GM08714 (cell line): ENCODE measurements at regions not wholly inside any gene's neighbourhood (a gene's known extent, or its start where the extent isn't known, plus 50 kb on each side); places are given as distances from the start of the nearest gene placed in this dataset.

Experiments
- H3K4me3 ChIP-seq: fragments of 200-500 bp; sonication (Bioruptor generic); 2 replicates; pipeline ENCODE4 v1.5.1; 2014; ENCODE audit warnings: mild to moderate bottlenecking, low read length, inconsistent platforms
- ZNF274 ChIP-seq: IDR thresholded peaks from 2 replicates; pipeline ENCODE4 v1.6.1; 2012; ENCODE audit warnings: mild to moderate bottlenecking, low read depth, low read length

DNA sequence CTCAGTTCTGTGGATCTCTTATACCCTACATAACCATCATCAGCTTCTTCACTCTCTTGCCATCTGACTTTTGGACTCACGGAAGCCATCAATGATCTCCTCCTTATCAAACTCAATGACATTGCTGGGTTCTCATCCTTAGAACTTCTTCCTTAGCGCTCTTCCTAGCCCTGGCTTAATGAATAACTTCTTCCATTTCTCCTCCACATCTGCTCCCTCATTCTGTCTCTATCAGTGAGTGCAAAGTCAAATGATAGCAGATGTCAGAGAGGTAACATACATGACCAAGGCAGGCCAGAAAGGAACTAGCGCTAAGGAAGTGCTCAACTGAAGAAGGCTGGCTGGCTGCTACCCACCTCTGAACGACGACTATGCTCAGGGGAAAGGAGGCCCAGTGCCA is 449.8 kb downstream of the COG6 start:
- no peak overlapping the region for H3K4me3 ChIP-seq
- TF ChIP-seq ZNF274: no peak

DNA sequence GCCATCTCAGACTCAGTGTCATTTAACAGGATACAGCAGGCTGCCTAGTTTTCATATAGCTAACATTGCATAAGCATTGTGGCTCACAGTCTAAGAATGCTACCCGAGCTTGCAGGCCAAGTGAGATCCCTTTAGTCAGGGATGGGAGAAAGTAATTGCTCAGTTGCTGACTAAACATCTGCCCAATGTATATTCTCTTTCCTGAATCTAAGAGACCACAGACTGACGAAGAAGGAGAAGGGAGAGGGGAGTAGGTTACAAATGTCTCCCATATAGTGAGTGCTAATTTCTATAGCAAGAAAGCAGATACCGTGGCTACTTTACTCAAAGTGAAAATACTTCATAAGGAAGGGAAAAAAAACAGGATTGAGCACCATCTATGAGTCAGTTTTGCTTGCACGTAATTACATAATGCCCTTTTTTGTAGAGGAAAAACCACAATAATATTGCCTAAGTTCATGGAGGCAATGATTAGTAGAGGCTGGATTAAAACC is 453.9 kb downstream of the COG6 start:
- TF ChIP-seq ZNF274: no peak
- H3K4me3 ChIP-seq: no peak overlapping the region

DNA sequence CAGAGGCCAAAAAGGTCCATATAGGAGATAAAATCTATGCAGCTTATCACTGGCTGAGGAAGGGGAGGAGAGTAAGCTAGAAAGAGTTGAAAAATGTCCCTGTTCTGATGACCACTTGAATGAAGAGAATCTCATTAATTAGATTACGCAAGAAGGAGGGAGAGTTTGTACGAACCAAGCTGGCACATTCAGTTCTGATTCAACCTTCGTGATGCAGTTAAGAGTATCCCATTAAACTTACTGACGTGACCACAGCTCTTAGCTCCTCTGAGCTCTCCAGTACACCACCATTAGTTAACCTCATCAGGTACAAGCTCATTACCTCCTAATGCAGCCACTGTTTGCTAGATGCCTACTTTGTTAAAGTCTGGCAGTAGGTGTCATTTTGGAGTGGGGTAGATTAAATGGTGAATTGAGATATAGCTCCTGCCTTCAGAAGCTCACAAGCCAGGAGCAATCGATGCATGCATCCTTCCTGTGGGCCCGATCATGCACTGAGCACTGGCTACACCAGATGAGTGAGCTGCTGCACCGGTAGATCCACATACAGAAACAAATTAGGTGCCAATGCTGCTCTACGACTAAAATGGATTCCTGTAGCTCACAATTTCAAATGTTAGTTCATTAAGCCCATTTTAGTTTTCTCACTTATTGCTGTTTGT is 458.3 kb downstream of the COG6 start:
- TF ChIP-seq ZNF274: no peak
- H3K4me3 ChIP-seq: no peak overlapping the region

DNA sequence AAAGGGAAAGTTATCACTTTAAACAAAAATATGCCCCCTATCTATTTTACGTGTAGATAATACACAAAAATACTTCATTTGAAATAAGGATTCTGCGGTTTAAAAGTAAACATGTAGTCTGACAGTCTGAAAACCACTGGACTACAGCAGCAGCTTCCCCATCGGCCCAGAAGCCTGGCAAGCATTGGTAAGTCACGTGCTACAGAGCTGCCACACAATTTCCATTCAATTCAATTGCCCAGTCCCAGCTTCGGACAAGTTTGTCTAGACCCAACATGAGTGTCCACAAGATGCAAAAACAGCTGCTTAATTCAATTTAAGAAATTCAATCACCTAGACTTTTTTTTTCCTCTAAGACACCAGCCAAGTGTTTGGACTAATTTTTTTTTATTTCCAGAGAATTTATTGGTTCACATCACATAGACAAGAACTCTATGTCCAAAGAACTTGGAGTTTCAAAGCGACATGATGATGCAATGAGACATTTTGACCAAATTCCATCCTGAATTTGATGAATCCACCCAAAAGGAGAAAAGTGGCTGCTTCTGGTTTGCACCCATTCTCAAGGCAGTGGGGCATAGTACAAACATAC is 458.9 kb downstream of the COG6 start:
- no peak overlapping the region for H3K4me3 ChIP-seq
- no peak for TF ChIP-seq ZNF274

DNA sequence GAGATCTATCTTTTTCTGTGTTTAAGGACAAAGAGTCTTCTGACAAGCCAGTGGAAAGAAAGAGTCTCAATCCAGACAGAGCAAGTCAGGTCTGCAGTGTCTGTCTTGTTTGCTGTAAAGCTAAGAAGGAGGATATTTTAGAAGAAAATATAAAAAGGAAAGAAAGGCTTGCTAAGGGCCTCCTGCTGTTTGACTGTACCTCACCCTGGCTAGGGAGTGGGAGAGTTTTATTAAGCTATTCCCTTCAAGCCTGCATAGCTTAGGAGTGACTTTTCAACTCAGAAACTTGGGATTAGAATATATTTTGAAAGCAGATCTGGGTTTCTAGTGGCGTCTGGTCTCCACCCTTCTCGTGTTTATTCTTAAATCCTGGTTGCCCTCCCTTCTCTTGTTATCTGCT is 460.0 kb downstream of the COG6 start:
- TF ChIP-seq ZNF274: no peak

DNA sequence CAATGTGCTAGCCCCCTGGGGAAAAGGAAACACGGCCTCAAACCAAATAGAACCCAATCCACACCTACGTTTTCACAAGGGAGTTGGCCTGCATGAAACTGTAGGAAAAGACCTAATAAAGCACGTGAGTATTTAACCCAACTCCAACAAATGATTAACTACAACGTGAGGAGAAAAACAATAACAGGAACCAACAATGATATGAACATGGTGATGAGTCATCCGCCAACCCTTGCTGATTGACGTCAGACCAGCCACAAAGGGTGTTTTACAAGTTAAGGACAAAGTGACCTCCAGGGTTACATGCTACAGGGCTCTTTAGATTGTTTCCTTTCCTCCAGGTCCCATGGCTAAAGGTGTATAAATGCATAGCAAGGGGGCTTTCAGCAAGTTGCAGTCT is 460.5 kb downstream of the COG6 start:
- H3K4me3 ChIP-seq: no peak overlapping the region
- no peak for TF ChIP-seq ZNF274

More for the DNA sequence above, 460.0 kb downstream of the COG6 start:
- no peak overlapping the region for H3K4me3 ChIP-seq

DNA sequence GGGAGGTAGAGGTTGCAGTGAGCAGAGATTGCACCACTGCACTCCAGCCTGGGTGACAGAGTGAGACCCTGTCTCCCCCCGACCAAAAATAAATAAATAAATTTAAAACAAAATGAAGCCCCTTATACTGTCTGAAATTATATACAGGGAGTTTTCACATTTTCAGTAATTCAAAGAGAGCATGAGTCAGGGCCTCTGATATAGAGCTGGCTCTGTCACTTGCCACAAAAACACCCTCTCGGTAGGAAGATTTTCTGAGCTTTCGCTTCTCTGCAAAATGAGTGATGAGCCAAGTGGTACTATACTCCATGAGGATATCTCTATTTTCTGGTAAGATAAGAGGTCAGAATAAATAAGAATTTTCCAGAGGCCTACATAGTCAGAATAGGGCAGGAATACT is 462.9 kb downstream of the COG6 start:
- no peak overlapping the region for H3K4me3 ChIP-seq
- no peak for TF ChIP-seq ZNF274

DNA sequence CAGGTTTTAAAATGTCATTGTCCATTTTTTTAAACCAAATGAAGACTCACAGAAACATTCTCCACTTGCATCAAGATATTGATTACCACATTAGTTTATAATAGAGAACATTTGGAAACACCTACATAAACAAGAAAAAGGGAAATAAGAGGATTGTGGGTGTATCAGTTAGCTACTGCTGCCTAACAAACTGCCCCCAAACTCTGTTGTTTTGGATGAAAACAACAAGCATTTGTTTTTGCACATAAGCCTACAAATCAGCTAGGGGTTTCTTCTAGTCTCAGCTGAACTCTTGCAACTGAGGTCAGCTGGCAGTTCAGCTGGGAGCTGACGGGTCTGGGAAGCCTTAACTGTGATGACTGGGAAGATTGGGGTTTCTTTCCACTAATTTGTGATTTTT is 464.4 kb downstream of the COG6 start:
- no peak overlapping the region for H3K4me3 ChIP-seq
- no peak for TF ChIP-seq ZNF274

DNA sequence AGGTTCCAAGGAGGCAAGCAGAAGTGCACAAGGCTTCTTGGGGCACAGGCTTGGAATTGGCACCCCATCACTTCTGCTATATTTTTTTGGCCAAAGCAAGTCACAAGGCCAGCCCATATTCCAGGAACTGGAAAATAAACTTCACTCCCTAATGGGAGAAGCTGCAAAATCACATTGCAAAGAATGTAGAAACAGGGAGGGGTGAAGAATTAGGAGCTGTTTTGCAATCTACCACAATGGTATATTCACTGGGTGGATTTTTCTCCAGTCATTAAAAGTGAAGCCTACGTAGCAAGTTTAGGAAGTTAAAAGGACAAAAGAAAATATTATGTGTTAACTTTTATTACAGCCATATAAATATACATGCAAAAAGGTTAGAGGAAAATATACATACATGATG is 464.8 kb downstream of the COG6 start:
- no peak overlapping the region for H3K4me3 ChIP-seq
- TF ChIP-seq ZNF274: no peak

DNA sequence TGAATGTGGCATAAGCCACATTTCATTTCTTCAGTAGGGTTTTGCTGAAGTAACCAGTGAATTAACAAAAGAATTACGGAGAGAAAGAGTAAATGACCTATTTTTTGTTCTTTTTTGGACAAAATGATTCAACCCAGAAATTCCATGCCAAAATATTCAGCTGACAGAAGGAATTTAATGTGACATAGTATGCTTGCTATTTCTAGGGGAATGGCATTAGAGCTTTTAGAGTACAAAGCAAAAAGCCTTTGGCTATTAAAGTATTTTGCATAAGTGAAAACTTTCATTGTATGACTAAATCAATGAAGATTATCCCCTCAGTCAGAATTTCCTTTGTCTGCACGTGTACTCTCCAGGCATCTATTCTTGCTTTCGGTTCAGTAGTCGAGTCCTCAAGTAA is 465.3 kb downstream of the COG6 start:
- H3K4me3 ChIP-seq: no peak overlapping the region
- TF ChIP-seq ZNF274: no peak

DNA sequence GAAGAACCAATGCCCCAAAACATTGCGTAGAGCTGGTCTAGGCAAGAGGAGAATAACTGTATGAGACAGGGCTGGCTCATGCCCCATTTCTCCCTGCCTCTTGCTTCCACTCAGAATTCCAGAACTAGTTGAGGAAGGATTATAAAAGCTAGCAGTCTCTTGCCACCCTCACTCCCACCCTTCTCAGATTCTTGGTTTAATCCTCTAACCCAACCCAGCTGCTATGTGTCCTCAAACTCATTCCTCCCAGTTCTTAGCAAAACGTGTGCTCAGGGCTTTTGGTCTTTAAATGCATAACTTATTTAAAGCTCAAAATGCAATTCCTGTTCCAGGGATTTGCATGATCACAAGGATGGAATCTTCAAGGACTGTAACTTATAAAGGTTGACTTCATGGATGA is 466.3 kb downstream of the COG6 start:
- no peak overlapping the region for H3K4me3 ChIP-seq
- TF ChIP-seq ZNF274: no peak

DNA sequence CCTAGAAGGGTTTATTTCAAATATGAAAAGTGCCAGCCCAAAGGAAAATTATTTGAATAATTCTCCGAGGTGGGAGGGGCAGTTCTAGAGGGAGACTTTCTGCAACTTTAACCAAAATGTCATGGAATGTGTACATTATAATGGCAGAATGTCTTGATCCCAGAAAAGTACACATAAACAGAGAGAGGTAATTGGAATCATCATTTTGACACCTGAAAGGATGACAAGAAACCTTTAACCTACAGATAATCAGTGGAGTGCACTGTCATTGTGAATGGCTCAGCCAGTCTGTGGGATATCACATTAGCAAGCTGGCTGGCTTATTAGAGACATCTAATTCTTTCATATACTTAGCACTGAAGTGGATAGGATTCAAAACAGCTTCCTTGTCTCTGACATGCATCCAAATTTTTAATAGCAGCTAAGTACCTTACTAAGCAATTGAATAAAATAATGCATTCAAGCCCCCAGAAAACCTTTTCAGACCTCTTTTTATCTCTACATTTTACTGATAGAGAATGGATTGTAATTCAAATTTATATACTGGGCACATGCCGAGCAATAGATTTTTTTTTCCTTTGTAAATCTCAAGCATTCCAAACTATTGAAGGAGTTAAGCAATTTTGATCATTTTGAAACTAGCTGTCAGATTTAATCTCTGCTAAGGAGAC is 468.6 kb downstream of the COG6 start:
- no peak overlapping the region for H3K4me3 ChIP-seq
- no peak for TF ChIP-seq ZNF274

DNA sequence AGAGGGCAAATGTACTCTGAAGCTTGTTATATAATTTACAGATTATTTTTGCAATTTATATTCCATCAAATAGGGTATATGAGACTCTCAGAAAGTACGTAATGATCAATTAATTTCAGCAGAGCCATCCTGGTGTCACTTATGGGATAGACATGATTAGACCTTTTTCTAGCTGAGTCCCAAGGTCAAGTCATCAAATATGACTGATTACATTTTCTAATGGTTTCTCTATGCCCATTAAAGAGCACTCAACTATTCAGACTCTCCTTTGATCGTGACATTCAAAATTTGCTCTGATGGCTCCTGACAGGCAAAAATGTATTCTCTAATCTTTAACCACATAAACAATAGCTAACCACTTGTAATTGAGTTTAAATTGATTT is 469.2 kb downstream of the COG6 start:
- TF ChIP-seq ZNF274: no peak
- no peak overlapping the region for H3K4me3 ChIP-seq

DNA sequence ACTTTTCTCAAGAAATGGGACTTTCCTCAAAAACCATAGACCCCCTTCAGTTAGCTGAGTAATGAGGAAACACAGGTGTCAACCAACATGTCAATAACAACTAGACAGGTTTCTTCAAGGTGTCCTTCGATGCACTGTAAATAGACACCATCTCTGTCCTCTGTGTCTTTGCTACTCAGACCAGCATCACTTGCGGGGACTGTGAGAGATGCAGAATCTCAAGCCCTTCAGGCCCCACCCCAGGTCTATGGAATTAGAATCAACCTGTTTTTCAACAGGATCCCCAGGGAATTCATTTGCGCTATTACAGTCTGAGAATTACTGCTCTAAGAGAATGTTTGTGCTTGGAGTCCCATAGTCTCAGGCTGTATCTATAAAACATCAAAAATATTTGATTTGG is 469.9 kb downstream of the COG6 start:
- TF ChIP-seq ZNF274: no peak
- H3K4me3 ChIP-seq: no peak overlapping the region
